Natural killer cell (primary cell): ENCODE measurements at regions not wholly inside any gene's neighbourhood (a gene's known extent, or its start where the extent isn't known, plus 50 kb on each side); places are given as distances from the start of the nearest gene placed in this dataset.

ENCODE experiments used
- ATAC-seq, 3 donors: fragments of 150-1000 bp in 2 of 3; fragments of 200-7000 bp in 1 of 3; cut with Tn5 transposase; 1 replicate in 1 of 3; 2 replicates in 2 of 3; pipeline ENCODE4 v1.10.0; 2021; ENCODE audit warnings: mild to moderate bottlenecking in 2 of 3, moderate library complexity in 2 of 3
- DNase-seq, 2 donors: peaks; one replicate each; pipeline versions ENCODE4 v3.0.0 to v3.0.0-alpha.2; 2013 to 2021; ENCODE audit warnings: mixed read lengths in 1 of 2
- H3K27ac ChIP-seq: one replicate; pipeline ENCODE4 v1.5.1; 2013; ENCODE audit warnings: mild to moderate bottlenecking, low read length
- H3K27me3 ChIP-seq: one replicate; pipeline ENCODE4 v1.6.1; 2013; ENCODE audit warnings: low read length; ENCODE audit not compliant: control insufficient read depth, insufficient read depth
- H3K36me3 ChIP-seq: one replicate; pipeline ENCODE4 v1.6.1; 2013; ENCODE audit warnings: low read length; ENCODE audit not compliant: control insufficient read depth, insufficient read depth
- H3K4me1 ChIP-seq: one replicate; pipeline ENCODE4 v1.6.1; 2013; ENCODE audit warnings: low read length; ENCODE audit not compliant: control insufficient read depth, insufficient read depth
- H3K4me3 ChIP-seq: one replicate; pipeline ENCODE4 v1.5.1; 2013; ENCODE audit warnings: low read length
- H3K9me3 ChIP-seq: one replicate; pipeline ENCODE4 v1.6.1; 2013; ENCODE audit warnings: low read length; ENCODE audit not compliant: control insufficient read depth, insufficient read depth
- H3K27ac Mint-ChIP-seq, 2 donors: one replicate each; pipeline ENCODE4 v1.8.0; 2022; ENCODE audit warnings: mild to moderate bottlenecking in 2 of 2, mixed read lengths in 2 of 2, moderate library complexity in 1 of 2
- H3K27me3 Mint-ChIP-seq, 2 donors: one replicate each; pipeline ENCODE4 v1.8.0; 2022; ENCODE audit warnings: low read depth in 2 of 2, mixed read lengths in 2 of 2
- H3K36me3 Mint-ChIP-seq: one replicate; pipeline ENCODE4 v1.8.0; 2022; ENCODE audit warnings: mixed read lengths
- H3K4me1 Mint-ChIP-seq, 2 donors: one replicate each; pipeline ENCODE4 v1.8.0; 2022; ENCODE audit warnings: mixed read lengths in 2 of 2
- H3K4me3 Mint-ChIP-seq: one replicate; pipeline ENCODE4 v1.8.0; 2022; ENCODE audit warnings: mild to moderate bottlenecking, moderate library complexity, mixed read lengths
- H3K9me3 Mint-ChIP-seq, 2 donors: one replicate each; pipeline ENCODE4 v1.8.0; 2022; ENCODE audit warnings: mixed read lengths in 2 of 2
- CTCF ChIP-seq: fragments of 200-600 bp; IDR thresholded peaks from one replicate; pipeline ENCODE4 v1.8.0; 2022; ENCODE audit warnings: antibody characterized with exemption
- WGBS: methylation state at CpG from one replicate; pipeline ENCODE4 v1.1.7; 2013; ENCODE audit warnings: missing lambda C conversion rate; ENCODE audit not compliant: insufficient coverage; 5-methylcytosine and 5-hydroxymethylcytosine counted together
- intact Hi-C: fragments of 100-400 bp; cut with micrococcal nuclease; formaldehyde crosslinking; loops from one replicate; pipeline ENCODE4 v1.14.2; 2022

- H3K9me3 ChIP-seq, result no peaks in the 10 kb centered on the region
- H3K27ac Mint-ChIP-seq, result no peak overlapping the region
- no peak for TF ChIP-seq CTCF
- intact Hi-C loops, result no loop called here
- H3K36me3 Mint-ChIP-seq, result no peaks in the 10 kb centered on the region
- H3K4me3 ChIP-seq, result no peak overlapping the region
- H3K4me3 Mint-ChIP-seq, result no peak overlapping the region
- peaks cover 0 to 9% of the 10 kb centered on the region in 2 donors for H3K27me3 Mint-ChIP-seq
- WGBS, result 71% methylated on average over 4 of the region's 4 CpGs
- no peaks in the 10 kb centered on the region for H3K27me3 ChIP-seq
- H3K4me1 ChIP-seq, result no peaks in the 10 kb centered on the region
- no peaks in the 10 kb centered on the region for H3K36me3 ChIP-seq
- no peaks in the 10 kb centered on the region for H3K4me1 Mint-ChIP-seq
- ATAC-seq, result no peak
- no peaks in the 10 kb centered on the region for H3K9me3 Mint-ChIP-seq
- no peak overlapping the region for H3K27ac ChIP-seq
- no peak for DNase-seq
Measured at GRCh38 chr6:40192516-40192915, 258.3 kb upstream of the MOCS1 start.

DNA sequence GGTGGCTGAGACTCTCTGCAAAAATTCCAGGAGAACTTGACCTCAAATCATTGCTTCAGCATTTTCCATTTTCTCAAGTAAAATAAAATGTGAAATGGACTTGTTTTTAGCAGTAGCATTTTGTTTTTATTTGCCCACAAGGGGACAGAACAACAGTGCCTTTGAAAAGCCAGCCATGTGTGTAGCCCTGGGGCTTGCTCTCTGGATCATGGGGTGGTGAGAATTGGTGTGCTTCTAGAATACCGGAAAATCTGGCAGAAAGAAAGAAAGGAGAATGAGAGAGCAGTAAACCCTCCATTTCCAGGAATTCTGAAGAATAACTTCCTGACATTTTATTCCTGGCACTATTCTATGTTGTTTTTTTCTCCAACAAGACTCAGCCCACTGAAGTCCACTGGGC lies 254.7 kb upstream of the MOCS1 start:
- Histone ChIP-seq H3K36me3 (no peaks in the 10 kb centered on the region), H3K27me3 (no peaks in the 10 kb centered on the region), H3K27ac (no peak overlapping the region), H3K4me1 (no peaks in the 10 kb centered on the region), H3K4me3 (no peak overlapping the region), H3K9me3 (peaks cover 2% of the 10 kb centered on the region)
- Mint-ChIP-seq H3K9me3 (peaks cover 6 to 11% of the 10 kb centered on the region in 2 donors), H3K4me3 (no peak overlapping the region), H3K4me1 (no peaks in the 10 kb centered on the region), H3K27ac (no peak overlapping the region), H3K36me3 (peaks cover 2% of the 10 kb centered on the region), H3K27me3 (peaks cover 0 to 20% of the 10 kb centered on the region in 2 donors)
- TF ChIP-seq CTCF, result no peak
- intact Hi-C loops, result no loop called here
- no peak for ATAC-seq
- no CpG with 5 or more reads among the region's 1 CpG for WGBS
- no peak for DNase-seq

DNA sequence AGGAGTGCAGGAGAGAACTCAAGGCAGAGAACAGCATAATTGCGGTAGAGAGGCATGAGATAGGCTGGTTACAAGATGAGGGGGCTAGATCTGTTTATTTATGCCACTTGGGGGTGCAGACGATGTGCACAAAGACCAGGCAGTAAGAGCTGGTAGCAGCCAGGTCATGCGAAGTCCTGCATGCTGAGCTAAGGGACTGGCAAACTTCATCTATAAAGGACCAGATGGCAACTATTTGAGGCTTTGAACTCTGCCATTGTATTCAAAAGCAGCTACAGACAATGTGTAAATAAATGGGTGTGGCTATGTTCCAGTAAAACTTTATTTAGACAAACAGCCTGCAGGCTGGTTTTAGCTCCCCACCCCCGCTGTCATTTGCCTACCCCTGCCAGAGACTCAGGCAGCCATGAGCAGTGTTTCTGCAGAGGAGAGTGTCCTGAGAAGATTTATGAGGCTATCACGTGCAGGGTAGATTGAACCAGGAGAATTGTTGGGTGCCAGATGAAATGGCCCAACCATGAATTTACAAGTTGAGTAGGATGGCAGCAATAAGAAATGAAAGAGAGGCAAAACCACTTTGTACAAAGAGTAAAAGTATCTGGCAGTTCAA lies 253.4 kb upstream of the MOCS1 start:
- intact Hi-C loops, result no loop called here
- DNase-seq (no peak), ATAC-seq (no peak)
- Mint-ChIP-seq H3K4me1 (no peaks in the 10 kb centered on the region), H3K27ac (no peak overlapping the region), H3K4me3 (no peak overlapping the region), H3K36me3 (peaks cover 7% of the 10 kb centered on the region), H3K9me3 (peaks cover 14 to 21% of the 10 kb centered on the region in 2 donors), H3K27me3 (peaks cover 0 to 30% of the 10 kb centered on the region in 2 donors)
- H3K4me1 ChIP-seq, result no peaks in the 10 kb centered on the region
- peaks cover 2% of the 10 kb centered on the region for H3K27me3 ChIP-seq
- no peak overlapping the region for H3K27ac ChIP-seq
- H3K36me3 ChIP-seq, result no peaks in the 10 kb centered on the region
- H3K4me3 ChIP-seq, result no peak overlapping the region
- TF ChIP-seq CTCF, result no peak
- peaks cover 5% of the 10 kb centered on the region for H3K9me3 ChIP-seq
- WGBS, result 75% methylated on average over 5 of the region's 5 CpGs

- TF ChIP-seq CTCF, result no peak
- Mint-ChIP-seq H3K36me3 (peaks cover 7% of the 10 kb centered on the region), H3K9me3 (peaks cover 14 to 23% of the 10 kb centered on the region in 2 donors), H3K4me1 (no peaks in the 10 kb centered on the region), H3K27ac (no peak overlapping the region), H3K4me3 (no peak overlapping the region), H3K27me3 (peaks cover 0 to 23% of the 10 kb centered on the region in 2 donors)
- ATAC-seq, result no peak
- Histone ChIP-seq H3K36me3 (no peaks in the 10 kb centered on the region), H3K27ac (no peak overlapping the region), H3K4me1 (no peaks in the 10 kb centered on the region), H3K9me3 (peaks cover 5% of the 10 kb centered on the region), H3K4me3 (no peak overlapping the region), H3K27me3 (peaks cover 2% of the 10 kb centered on the region)
- intact Hi-C loops, result no loop called here
- DNase-seq, result no peak
- WGBS, result 88% methylated on average over 1 of the region's 1 CpG
Measured at GRCh38 chr6:40185486-40185885, 251.2 kb upstream of the MOCS1 start.
